Skeletal muscle tissue (tissue), 3 donors: ENCODE measurements at regions not wholly inside any gene's neighbourhood (a gene's known extent, or its start where the extent isn't known, plus 50 kb on each side); places are given as distances from the start of the nearest gene placed in this dataset.

ENCODE experiments used
- H3K27ac ChIP-seq: one replicate; pipeline ENCODE4 v1.7.0; 2013; ENCODE audit warnings: mild to moderate bottlenecking, low read depth, low read length, inconsistent platforms
- H3K27me3 ChIP-seq, 3 donors: one replicate each; pipeline ENCODE4 v1.7.0; 2013; ENCODE audit warnings: low read length in 3 of 3; ENCODE audit not compliant: control insufficient read depth in 3 of 3, insufficient read depth in 3 of 3
- H3K36me3 ChIP-seq, 3 donors: one replicate each; pipeline ENCODE4 v1.7.0; 2013; ENCODE audit warnings: low read length in 3 of 3; ENCODE audit not compliant: control insufficient read depth in 3 of 3, insufficient read depth in 3 of 3
- H3K4me1 ChIP-seq, 3 donors: one replicate each; pipeline ENCODE4 v1.7.0; 2013; ENCODE audit warnings: low read length in 3 of 3, mild to moderate bottlenecking in 3 of 3; ENCODE audit not compliant: control insufficient read depth in 3 of 3, insufficient read depth in 3 of 3
- H3K4me3 ChIP-seq, 3 donors: one replicate each; pipeline ENCODE4 v1.7.0; 2013; ENCODE audit warnings: low read length in 3 of 3
- H3K9ac ChIP-seq, 3 donors: one replicate each; pipeline ENCODE4 v1.7.0; 2013; ENCODE audit warnings: low read length in 3 of 3, mild to moderate bottlenecking in 3 of 3, moderate library complexity in 2 of 3, low read depth in 1 of 3
- H3K9me3 ChIP-seq, 3 donors: one replicate each; pipeline ENCODE4 v1.7.0; 2013; ENCODE audit warnings: low read length in 3 of 3; ENCODE audit not compliant: control insufficient read depth in 3 of 3
- donor health status: Osteomylitis.

DNA sequence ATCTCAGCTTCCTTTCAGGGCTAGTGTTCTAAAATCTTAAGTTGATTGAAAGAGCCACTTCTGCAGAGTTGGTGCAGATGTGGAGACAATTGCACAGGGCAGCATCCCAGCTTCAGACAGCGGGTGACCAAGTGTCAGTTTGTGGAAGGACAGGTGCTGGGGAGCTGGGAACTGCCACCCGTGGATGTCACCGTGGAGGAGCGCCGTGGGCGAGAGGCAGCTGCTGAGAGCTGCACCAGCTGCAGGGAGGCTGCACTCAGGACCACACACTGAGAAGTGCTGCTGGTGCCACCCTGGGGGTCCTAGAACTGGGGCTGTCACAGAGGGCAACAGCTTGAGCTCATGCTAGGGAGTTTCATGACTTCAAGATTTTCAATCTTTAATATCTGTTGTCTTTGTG lies 543.0 kb upstream of the FZD8 start:
- no peak overlapping the region for H3K9ac ChIP-seq
- no peak overlapping the region for H3K4me3 ChIP-seq
- H3K27me3 ChIP-seq: no peaks in the 10 kb centered on the region
- no peak overlapping the region for H3K27ac ChIP-seq
- H3K9me3 ChIP-seq: peaks cover 0 to 3% (median 0%) of the 10 kb centered on the region in 3 donors
- H3K36me3 ChIP-seq: no peaks in the 10 kb centered on the region
- H3K4me1 ChIP-seq: peaks cover 2 to 8% (median 2%) of the 10 kb centered on the region in 3 donors

- no peak overlapping the region for H3K9ac ChIP-seq
- no peaks in the 10 kb centered on the region for H3K9me3 ChIP-seq
- H3K36me3 ChIP-seq: no peaks in the 10 kb centered on the region
- no peak overlapping the region for H3K27ac ChIP-seq
- H3K27me3 ChIP-seq: no peaks in the 10 kb centered on the region
- peaks cover 2 to 8% (median 2%) of the 10 kb centered on the region in 3 donors for H3K4me1 ChIP-seq
- H3K4me3 ChIP-seq: no peak overlapping the region
Observed at GRCh38 chr10:36183726-36184125, 541.6 kb upstream of the FZD8 start.

GRCh38 chr10:36183056-36183455 lies 541.0 kb upstream of the FZD8 start:
- H3K9me3 ChIP-seq: no peaks in the 10 kb centered on the region
- no peaks in the 10 kb centered on the region for H3K36me3 ChIP-seq
- H3K9ac ChIP-seq: no peak overlapping the region
- peaks cover 2 to 8% (median 2%) of the 10 kb centered on the region in 3 donors for H3K4me1 ChIP-seq
- H3K27me3 ChIP-seq: no peaks in the 10 kb centered on the region
- no peak overlapping the region for H3K4me3 ChIP-seq
- H3K27ac ChIP-seq: no peak overlapping the region

- Histone ChIP-seq H3K4me1 (peaks cover 2 to 8% (median 2%) of the 10 kb centered on the region in 3 donors), H3K27me3 (no peaks in the 10 kb centered on the region), H3K9ac (no peak overlapping the region), H3K36me3 (no peaks in the 10 kb centered on the region), H3K27ac (peak overlapping the region; percentile 45), H3K9me3 (no peaks in the 10 kb centered on the region), H3K4me3 (no peak overlapping the region)
Observed at GRCh38 chr10:36182606-36183005, 540.5 kb upstream of the FZD8 start.

DNA sequence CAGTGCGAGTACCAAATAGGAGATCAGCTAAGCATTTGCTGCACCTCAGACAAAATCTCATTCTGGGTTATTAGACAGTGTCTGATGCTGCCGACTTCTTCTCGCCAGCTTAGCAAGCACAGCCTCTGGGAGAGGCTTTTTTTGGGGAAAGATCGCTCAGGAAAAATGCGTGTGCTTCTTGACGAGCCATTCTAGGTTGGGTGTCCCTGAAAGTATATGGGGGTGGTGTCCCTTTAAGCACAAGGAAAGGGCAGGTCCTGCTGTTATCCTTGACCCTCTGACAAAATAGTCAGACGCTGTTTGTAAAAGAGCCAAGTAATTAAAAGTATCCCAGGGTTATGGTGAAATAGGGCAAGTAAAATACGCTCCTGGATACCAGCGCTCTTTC lies 540.1 kb upstream of the FZD8 start:
- H3K4me1 ChIP-seq: peaks cover 2 to 8% (median 2%) of the 10 kb centered on the region in 3 donors
- H3K9me3 ChIP-seq: no peaks in the 10 kb centered on the region
- H3K4me3 ChIP-seq: peak overlapping the region in 1 of 3 donors; percentile 23
- no peak overlapping the region for H3K9ac ChIP-seq
- H3K27me3 ChIP-seq: no peaks in the 10 kb centered on the region
- H3K27ac ChIP-seq: peak overlapping the region; percentile 45
- H3K36me3 ChIP-seq: no peaks in the 10 kb centered on the region

DNA sequence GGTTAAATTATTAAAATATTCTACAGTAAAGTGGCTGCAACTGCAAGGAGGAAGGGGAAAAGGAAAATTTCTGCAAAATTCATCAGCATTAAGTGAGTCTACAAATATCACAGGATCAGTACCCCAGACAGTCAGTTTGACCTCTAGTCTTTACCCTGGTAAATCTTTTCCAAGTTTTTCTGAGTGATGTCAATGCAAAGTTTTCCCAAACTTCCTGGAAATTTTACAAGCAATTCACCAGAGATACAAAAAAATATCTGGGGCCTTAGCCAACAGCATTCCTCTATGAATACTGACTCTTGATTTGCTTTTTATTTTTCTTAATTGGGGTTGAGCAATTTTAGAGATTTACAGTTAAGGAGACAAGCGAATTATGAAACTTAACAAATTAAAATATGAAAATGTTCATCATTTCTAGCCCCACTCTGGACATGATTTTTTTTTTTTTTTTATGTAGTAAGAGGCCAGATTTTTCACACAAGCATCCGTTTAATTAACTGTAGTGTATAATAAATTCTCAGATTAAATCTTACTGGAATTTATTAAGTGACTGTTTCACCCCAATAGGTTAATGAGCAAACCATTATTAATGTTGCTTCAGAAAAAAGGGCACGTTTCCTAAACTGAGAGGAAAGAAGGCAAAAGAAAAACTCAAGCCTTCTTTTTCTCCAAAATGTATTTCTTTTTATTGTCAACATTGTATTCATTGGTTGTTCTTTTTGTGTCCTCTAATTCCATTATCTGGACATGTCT lies 539.5 kb upstream of the FZD8 start:
- Histone ChIP-seq H3K27ac (peak overlapping the region; percentile 45), H3K9ac (no peak overlapping the region), H3K36me3 (no peaks in the 10 kb centered on the region), H3K4me1 (peaks cover 2 to 8% (median 2%) of the 10 kb centered on the region in 3 donors), H3K9me3 (no peaks in the 10 kb centered on the region), H3K27me3 (no peaks in the 10 kb centered on the region), H3K4me3 (no peak overlapping the region)

GRCh38 chr10:36178616-36179015 lies 536.5 kb upstream of the FZD8 start:
- no peak overlapping the region for H3K27ac ChIP-seq
- no peaks in the 10 kb centered on the region for H3K9me3 ChIP-seq
- H3K9ac ChIP-seq: no peak overlapping the region
- H3K4me1 ChIP-seq: peaks cover 2 to 8% (median 2%) of the 10 kb centered on the region in 3 donors
- no peaks in the 10 kb centered on the region for H3K36me3 ChIP-seq
- H3K4me3 ChIP-seq: no peak overlapping the region
- no peaks in the 10 kb centered on the region for H3K27me3 ChIP-seq

- no peak overlapping the region for H3K9ac ChIP-seq
- no peak overlapping the region for H3K27ac ChIP-seq
Observed at GRCh38 chr10:36177071-36177470, 535.0 kb upstream of the FZD8 start.

DNA sequence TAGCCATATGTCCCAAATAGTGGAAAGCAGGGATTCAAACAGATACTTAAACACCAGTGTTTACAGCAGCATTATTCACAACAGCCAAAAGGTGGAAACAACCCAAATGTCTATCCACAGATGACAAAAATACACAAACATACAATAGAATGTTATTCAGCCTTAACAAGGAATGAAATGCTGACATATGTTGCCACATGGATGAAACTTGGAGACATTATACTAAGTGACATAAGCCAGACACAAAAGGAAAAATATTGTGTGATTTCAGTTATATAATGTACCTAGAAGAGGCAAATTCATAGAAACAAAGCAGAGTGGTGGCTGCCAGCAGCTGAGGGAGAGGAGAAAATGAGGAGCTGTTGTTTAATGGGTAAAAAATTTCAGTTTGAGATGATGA lies 533.9 kb upstream of the FZD8 start:
- Histone ChIP-seq H3K27ac (no peak overlapping the region), H3K36me3 (no peaks in the 10 kb centered on the region), H3K4me1 (peaks cover 0 to 6% (median 0%) of the 10 kb centered on the region in 3 donors), H3K9ac (no peak overlapping the region), H3K27me3 (no peaks in the 10 kb centered on the region), H3K4me3 (no peak overlapping the region), H3K9me3 (no peaks in the 10 kb centered on the region)

More at GRCh38 chr10:36177071-36177470, 535.0 kb upstream of the FZD8 start:
- Histone ChIP-seq H3K4me1 (peaks cover 0 to 2% (median under 1%) of the 10 kb centered on the region in 3 donors), H3K36me3 (no peaks in the 10 kb centered on the region), H3K4me3 (no peak overlapping the region), H3K9me3 (no peaks in the 10 kb centered on the region), H3K27me3 (no peaks in the 10 kb centered on the region)

GRCh38 chr10:36173364-36173763 lies 531.3 kb upstream of the FZD8 start:
- no peaks in the 10 kb centered on the region for H3K27me3 ChIP-seq
- H3K9me3 ChIP-seq: no peaks in the 10 kb centered on the region
- no peaks in the 10 kb centered on the region for H3K36me3 ChIP-seq
- no peak overlapping the region for H3K4me3 ChIP-seq
- no peak overlapping the region for H3K27ac ChIP-seq
- H3K4me1 ChIP-seq: peaks cover 0 to 6% (median 0%) of the 10 kb centered on the region in 3 donors
- H3K9ac ChIP-seq: no peak overlapping the region
